IPS DF 4.7 (cell line): ENCODE measurements at regions not wholly inside any gene's neighbourhood (a gene's known extent, or its start where the extent isn't known, plus 50 kb on each side); places are given as distances from the start of the nearest gene placed in this dataset.
"Not testable (repeated sequence)": the region's sequence is repeated elsewhere in the genome, so short reads cannot be mapped to it uniquely, and the experiment has no call there.

Source experiments
- DNase-seq: peaks from one replicate; pipeline ENCODE4 v3.0.0-alpha.2; 2013; ENCODE audit warnings: low spot score; ENCODE audit errors: extremely low read depth

GRCh38 chr1:55885619-55886018 is 670.5 kb upstream of the USP24 start:
- no peak for DNase-seq

GRCh38 chr1:55882931-55883330 is 667.8 kb upstream of the USP24 start:
- DNase-seq = no peak

- no peak for DNase-seq
Observed at GRCh38 chr1:55879346-55879745, 664.2 kb upstream of the USP24 start.

GRCh38 chr1:55877437-55878232 is 662.5 kb upstream of the USP24 start:
- no peak for DNase-seq

- no peak for DNase-seq
Observed at GRCh38 chr1:55876276-55877060, 661.3 kb upstream of the USP24 start.

GRCh38 chr1:55870106-55870505 is 654.9 kb upstream of the USP24 start:
- no peak for DNase-seq

GRCh38 chr1:55869065-55869464 is 653.9 kb upstream of the USP24 start:
- DNase-seq = no peak

GRCh38 chr1:55868026-55868425 is 652.9 kb upstream of the USP24 start:
- DNase-seq = no peak

GRCh38 chr1:55867304-55867843 is 652.2 kb upstream of the USP24 start:
- DNase-seq = no peak

GRCh38 chr1:55865778-55866177 is 650.6 kb upstream of the USP24 start:
- not testable (repeated sequence) for DNase-seq

- DNase-seq = no peak
Observed at GRCh38 chr1:55864251-55864650, 649.1 kb upstream of the USP24 start.

GRCh38 chr1:55861676-55862340 is 646.6 kb upstream of the USP24 start:
- no peak for DNase-seq

- no peak for DNase-seq
Observed at GRCh38 chr1:55860798-55861519, 645.8 kb upstream of the USP24 start.

- DNase-seq = no peak
Observed at GRCh38 chr1:55860326-55860725, 645.2 kb upstream of the USP24 start.

GRCh38 chr1:55854911-55855310 is 639.7 kb upstream of the USP24 start:
- no peak for DNase-seq

- peak; percentile 9 for DNase-seq
Observed at GRCh38 chr1:55848906-55849305, 633.7 kb upstream of the USP24 start.

GRCh38 chr1:55846051-55846450 is 630.9 kb upstream of the USP24 start:
- no peak for DNase-seq

- DNase-seq = no peak
Observed at GRCh38 chr1:55844322-55844721, 629.2 kb upstream of the USP24 start.

- DNase-seq = no peak
Observed at GRCh38 chr1:55839626-55840025, 624.5 kb upstream of the USP24 start.

- no peak for DNase-seq
Observed at GRCh38 chr1:55839221-55839620, 624.1 kb upstream of the USP24 start.

- DNase-seq = no peak
Observed at GRCh38 chr1:55836086-55836485, 620.9 kb upstream of the USP24 start.
